ENCODE measurements at regions not wholly inside any gene's neighbourhood (a gene's known extent, or its start where the extent isn't known, plus 50 kb on each side); places are given as distances from the start of the nearest gene placed in this dataset.

DNA sequence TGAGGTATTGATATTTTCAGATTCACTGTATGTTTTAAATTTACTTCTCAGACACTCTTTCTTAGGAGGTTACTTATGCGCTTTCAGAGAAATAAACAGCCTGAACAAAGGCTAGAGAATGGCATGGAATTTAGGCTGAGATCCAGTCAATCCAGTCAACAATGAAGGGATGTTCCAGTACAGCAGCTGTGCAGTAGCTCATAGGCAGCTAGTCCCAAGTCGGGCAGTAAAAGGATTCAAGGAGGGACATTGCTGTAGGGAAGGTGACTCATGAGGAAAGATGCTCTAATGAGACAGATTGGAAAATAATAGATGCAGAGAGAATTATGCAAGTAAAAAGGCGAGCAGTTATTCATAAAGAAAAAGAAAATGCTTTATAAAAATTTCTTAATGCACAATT is 397.9 kb upstream of the RGPD4 start:
- TF ChIP-seq POLR2A (IDR thresholded peaks at IDR 0.05), result no peak
- TF ChIP-seq, protein P1, sequence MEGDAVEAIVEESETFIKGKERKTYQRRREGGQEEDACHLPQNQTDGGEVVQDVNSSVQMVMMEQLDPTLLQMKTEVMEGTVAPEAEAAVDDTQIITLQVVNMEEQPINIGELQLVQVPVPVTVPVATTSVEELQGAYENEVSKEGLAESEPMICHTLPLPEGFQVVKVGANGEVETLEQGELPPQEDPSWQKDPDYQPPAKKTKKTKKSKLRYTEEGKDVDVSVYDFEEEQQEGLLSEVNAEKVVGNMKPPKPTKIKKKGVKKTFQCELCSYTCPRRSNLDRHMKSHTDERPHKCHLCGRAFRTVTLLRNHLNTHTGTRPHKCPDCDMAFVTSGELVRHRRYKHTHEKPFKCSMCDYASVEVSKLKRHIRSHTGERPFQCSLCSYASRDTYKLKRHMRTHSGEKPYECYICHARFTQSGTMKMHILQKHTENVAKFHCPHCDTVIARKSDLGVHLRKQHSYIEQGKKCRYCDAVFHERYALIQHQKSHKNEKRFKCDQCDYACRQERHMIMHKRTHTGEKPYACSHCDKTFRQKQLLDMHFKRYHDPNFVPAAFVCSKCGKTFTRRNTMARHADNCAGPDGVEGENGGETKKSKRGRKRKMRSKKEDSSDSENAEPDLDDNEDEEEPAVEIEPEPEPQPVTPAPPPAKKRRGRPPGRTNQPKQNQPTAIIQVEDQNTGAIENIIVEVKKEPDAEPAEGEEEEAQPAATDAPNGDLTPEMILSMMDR (IDR thresholded peaks at IDR 0.05), result no peak

All from uterus (tissue), 2 donors.